ENCODE measurements at regions not wholly inside any gene's neighbourhood (a gene's known extent, or its start where the extent isn't known, plus 50 kb on each side); places are given as distances from the start of the nearest gene placed in this dataset.
A peak's percentile ranks its signal among the peaks of the same experiment; 100 is the strongest.
"Not testable (repeated sequence)": the region's sequence is repeated elsewhere in the genome, so short reads cannot be mapped to it uniquely, and the experiment has no call there.

GRCh38 chr12:131229426-131230339, 276.0 kb downstream of the ADGRD1 start:
- intact Hi-C loops (cut with DNase I; ENCODE audit: low total_unique reads) = no loop called here
- H3K27ac ChIP-seq = no peak overlapping the region
- no peak for DNase-seq

GRCh38 chr12:131230340-131231031, 276.8 kb downstream of the ADGRD1 start:
- H3K4me3 ChIP-seq = no peak overlapping the region
- peak in 1 of 2 donors; percentile 37 for DNase-seq
- H3K36me3 ChIP-seq = no peaks in the 10 kb centered on the region
- peaks cover 0 to 32% of the 10 kb centered on the region in 2 donors for H3K27me3 ChIP-seq
- no peak overlapping the region for H3K27ac ChIP-seq
- TF ChIP-seq CTCF (IDR thresholded peaks at IDR 0.05) = no peak
- intact Hi-C loops (cut with DNase I; ENCODE audit: low total_unique reads) = no loop called here
- peaks cover 0 to 7% (median 6%) of the 10 kb centered on the region in 3 donors for H3K9me3 ChIP-seq
- no peaks in the 10 kb centered on the region for H3K4me1 ChIP-seq

More at GRCh38 chr12:131229426-131230339, 276.0 kb downstream of the ADGRD1 start:
- no peak for TF ChIP-seq CTCF (IDR thresholded peaks at IDR 0.05)
- H3K4me1 ChIP-seq = no peaks in the 10 kb centered on the region
- H3K4me3 ChIP-seq = no peak overlapping the region
- no peaks in the 10 kb centered on the region for H3K36me3 ChIP-seq
- peaks cover 0 to 32% of the 10 kb centered on the region in 2 donors for H3K27me3 ChIP-seq
- peaks cover 0 to 7% (median 6%) of the 10 kb centered on the region in 3 donors for H3K9me3 ChIP-seq

- Histone ChIP-seq H3K27ac (no peak overlapping the region), H3K4me1 (no peaks in the 10 kb centered on the region), H3K36me3 (no peaks in the 10 kb centered on the region), H3K4me3 (no peak overlapping the region), H3K27me3 (peaks cover 0 to 32% of the 10 kb centered on the region in 2 donors), H3K9me3 (peaks cover 0 to 7% (median 6%) of the 10 kb centered on the region in 3 donors)
- no peak for TF ChIP-seq CTCF (IDR thresholded peaks at IDR 0.05)
- DNase-seq = no peak
- intact Hi-C loops (cut with DNase I; ENCODE audit: low total_unique reads) = no loop called here
These were observed 277.6 kb downstream of the ADGRD1 start for GRCh38 chr12:131231032-131231980.

GRCh38 chr12:131232036-131232435, 278.3 kb downstream of the ADGRD1 start:
- DNase-seq = no peak
- intact Hi-C loops (cut with DNase I; ENCODE audit: low total_unique reads) = no loop called here
- H3K27ac ChIP-seq = no peak overlapping the region

GRCh38 chr12:131232872-131233271, 279.2 kb downstream of the ADGRD1 start:
- peaks cover 0 to 24% of the 10 kb centered on the region in 2 donors for H3K27me3 ChIP-seq
- DNase-seq; H3K27ac ChIP-seq; H3K4me1 ChIP-seq; H3K36me3 ChIP-seq; intact Hi-C loops (cut with DNase I; ENCODE audit: low total_unique reads); H3K9me3 ChIP-seq; H3K4me3 ChIP-seq: not testable (repeated sequence)

More at GRCh38 chr12:131232036-131232435, 278.3 kb downstream of the ADGRD1 start:
- Histone ChIP-seq H3K36me3 (no peaks in the 10 kb centered on the region), H3K4me1 (no peaks in the 10 kb centered on the region), H3K4me3 (no peak overlapping the region), H3K27me3 (peaks cover 0 to 29% of the 10 kb centered on the region in 2 donors), H3K9me3 (peaks cover 0 to 7% (median 6%) of the 10 kb centered on the region in 3 donors)
- TF ChIP-seq CTCF (IDR thresholded peaks at IDR 0.05) = no peak

GRCh38 chr12:131233850-131234789, 280.4 kb downstream of the ADGRD1 start:
- H3K27me3 ChIP-seq = peaks cover 0 to 18% of the 10 kb centered on the region in 2 donors
- H3K4me1 ChIP-seq; H3K36me3 ChIP-seq; DNase-seq; H3K4me3 ChIP-seq; H3K9me3 ChIP-seq; intact Hi-C loops (cut with DNase I; ENCODE audit: low total_unique reads); H3K27ac ChIP-seq: not testable (repeated sequence)

- intact Hi-C loops (cut with DNase I; ENCODE audit: low total_unique reads); H3K4me3 ChIP-seq; H3K4me1 ChIP-seq; H3K27ac ChIP-seq; H3K36me3 ChIP-seq; DNase-seq; H3K9me3 ChIP-seq: not testable (repeated sequence)
- H3K27me3 ChIP-seq = peaks cover 0 to 10% of the 10 kb centered on the region in 2 donors
These were observed 281.1 kb downstream of the ADGRD1 start for GRCh38 chr12:131234841-131235271.
